Activated CD8-positive, alpha-beta memory T cell treated with anti-CD3 and anti-CD28 coated beads, Interleukin-2, amount 10 ng/mL, durations not matched to agents 7 days and 5 days (primary cell): ENCODE measurements at regions not wholly inside any gene's neighbourhood (a gene's known extent, or its start where the extent isn't known, plus 50 kb on each side); places are given as distances from the start of the nearest gene placed in this dataset.
"Not testable (repeated sequence)": the region's sequence is repeated elsewhere in the genome, so short reads cannot be mapped to it uniquely, and the experiment has no call there.

Experiments
- ATAC-seq: fragments of 150-1000 bp; cut with Tn5 transposase; one replicate; pipeline ENCODE4 v1.10.0; 2021; ENCODE audit warnings: moderate library complexity
- CTCF ChIA-PET: fragments of 350-600 bp; sonication (Branson Sonifier 250); formaldehyde crosslinking; loops from one replicate; lab custom pipeline; 2021; ENCODE audit warnings: antibody characterized with exemption; lab: Charles Lee
- DNase-seq: peaks from one replicate; pipeline ENCODE4 v3.0.0-alpha.2; 2020
- H3K27ac Mint-ChIP-seq: one replicate; pipeline ENCODE4 v1.8.0; 2021; ENCODE audit warnings: mild to moderate bottlenecking, mixed read lengths
- H3K27me3 Mint-ChIP-seq: one replicate; pipeline ENCODE4 v1.8.0; 2021; ENCODE audit warnings: mixed read lengths
- H3K36me3 Mint-ChIP-seq: one replicate; pipeline ENCODE4 v1.8.0; 2021; ENCODE audit warnings: mild to moderate bottlenecking, mixed read lengths
- H3K4me1 Mint-ChIP-seq: one replicate; pipeline ENCODE4 v1.8.0; 2021; ENCODE audit warnings: mixed read lengths
- H3K4me3 Mint-ChIP-seq: one replicate; pipeline ENCODE4 v1.8.0; 2021; ENCODE audit warnings: mild to moderate bottlenecking, moderate library complexity, mixed read lengths
- H3K9me3 Mint-ChIP-seq: one replicate; pipeline ENCODE4 v1.8.0; 2022; ENCODE audit warnings: low read depth, mixed read lengths

- H3K4me3 Mint-ChIP-seq, ATAC-seq, H3K27ac Mint-ChIP-seq, DNase-seq, H3K4me1 Mint-ChIP-seq, H3K9me3 Mint-ChIP-seq, H3K27me3 Mint-ChIP-seq, H3K36me3 Mint-ChIP-seq, CTCF ChIA-PET: not testable (repeated sequence)
These were observed 178.9 kb downstream of the TRIM43 start for GRCh38 chr2:95770726-95771125.

DNA sequence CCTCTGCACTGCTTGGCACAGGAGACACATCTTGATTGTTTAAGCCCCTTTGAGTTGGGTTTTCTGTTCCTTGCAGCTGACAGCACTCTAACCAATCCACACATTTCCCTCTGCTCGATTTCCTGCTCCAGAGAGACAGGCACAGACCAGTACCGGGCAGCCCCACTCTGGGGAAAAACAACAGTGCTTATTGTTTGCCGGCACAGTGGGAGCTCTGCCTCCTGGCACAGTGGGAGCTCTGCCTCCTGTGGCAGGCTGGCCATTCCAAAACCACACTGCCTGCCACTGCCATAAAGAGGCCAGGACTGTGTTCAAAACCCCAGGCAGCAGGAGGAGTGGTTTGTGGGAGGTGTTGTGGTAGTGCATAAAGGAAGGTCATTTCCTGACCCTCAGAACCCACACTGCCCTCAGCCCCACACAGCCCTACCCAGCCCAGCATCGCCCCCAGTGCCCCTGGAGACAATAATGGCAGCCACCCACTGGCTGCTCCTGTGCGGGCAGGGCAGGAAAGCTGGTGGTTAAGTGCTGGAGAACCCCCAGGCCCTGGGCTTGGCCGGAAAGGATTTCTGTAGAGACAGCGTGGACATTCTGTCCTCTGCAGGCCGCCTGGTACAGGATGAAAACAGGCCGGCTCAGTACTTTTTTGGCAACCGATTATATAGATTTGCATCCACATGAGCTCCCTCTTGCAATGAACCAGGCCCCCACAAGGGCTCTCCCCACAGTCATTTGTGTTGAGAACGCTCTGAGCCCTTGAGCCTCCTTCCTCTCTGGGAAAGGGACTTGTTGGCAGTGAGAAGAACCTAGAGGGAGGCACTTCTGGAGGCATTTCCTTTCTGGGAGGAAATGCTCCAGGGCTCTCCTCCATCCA lies 182.8 kb downstream of the TRIM43 start:
- H3K27ac Mint-ChIP-seq, H3K27me3 Mint-ChIP-seq, H3K9me3 Mint-ChIP-seq, H3K36me3 Mint-ChIP-seq, H3K4me3 Mint-ChIP-seq, H3K4me1 Mint-ChIP-seq, CTCF ChIA-PET, ATAC-seq, DNase-seq: not testable (repeated sequence)

DNA sequence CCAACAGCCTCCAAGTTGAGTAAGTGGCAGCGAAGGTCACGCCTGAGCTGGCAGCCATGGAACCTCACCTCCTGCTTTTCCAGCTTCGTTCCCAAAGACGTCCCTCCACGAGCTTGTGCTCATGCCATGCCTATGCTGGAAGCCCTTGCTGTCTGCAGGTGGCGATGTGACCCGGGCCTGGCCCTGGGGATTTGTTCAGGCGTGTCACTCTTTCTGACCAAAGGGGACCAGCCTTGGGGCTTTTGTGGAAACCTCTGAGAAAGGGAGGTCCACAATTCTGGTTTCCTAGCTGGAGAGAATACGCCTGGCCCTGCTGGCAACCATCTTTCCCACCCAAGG lies 183.4 kb downstream of the TRIM43 start:
- DNase-seq, H3K4me3 Mint-ChIP-seq, H3K36me3 Mint-ChIP-seq, H3K27me3 Mint-ChIP-seq, H3K9me3 Mint-ChIP-seq, CTCF ChIA-PET, H3K4me1 Mint-ChIP-seq, ATAC-seq, H3K27ac Mint-ChIP-seq: not testable (repeated sequence)
